Erythroblast (primary cell): ENCODE measurements at regions not wholly inside any gene's neighbourhood (a gene's known extent, or its start where the extent isn't known, plus 50 kb on each side); places are given as distances from the start of the nearest gene placed in this dataset.

ENCODE experiments used
- GATA1 ChIP-seq: IDR thresholded peaks from 2 replicates; pipeline ENCODE4 v1.6.1; 2011; ENCODE audit warnings: low read depth, mild to moderate bottlenecking, control low read depth, low read length, moderate library complexity
- POLR2A ChIP-seq: IDR thresholded peaks from 2 replicates; pipeline ENCODE4 v1.6.1; 2011; ENCODE audit warnings: mild to moderate bottlenecking, low read length

DNA sequence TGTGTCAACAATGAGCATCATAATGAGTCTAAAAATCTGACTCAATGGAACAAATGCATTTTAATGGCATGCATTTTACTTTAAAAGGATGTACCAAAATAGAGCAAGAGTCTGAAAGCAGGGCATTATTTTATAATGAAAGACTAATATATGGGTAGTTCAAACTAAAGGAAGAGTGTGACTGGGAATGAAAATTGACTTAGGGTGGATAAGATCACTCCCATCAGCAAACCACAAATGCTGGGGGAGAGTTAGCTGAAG, 114.7 kb downstream of the SOX4 start:
- TF ChIP-seq POLR2A, result no peak
- TF ChIP-seq GATA1, result no peak
